K562 (cell line): ENCODE measurements at regions not wholly inside any gene's neighbourhood (a gene's known extent, or its start where the extent isn't known, plus 50 kb on each side); places are given as distances from the start of the nearest gene placed in this dataset.

Experiments used
- ATAC-seq: fragments of 200-7000 bp; cut with Tn5 transposase; 3 replicates; pipeline ENCODE4 v1.9.1; 2020; ENCODE audit warnings: moderate library complexity
- BruUV-seq: library from RNA; stranded (reverse); fragments of 400-500 nt; replicated peaks from 2 replicates; lab custom pipeline; 2021; lab: Mats Ljungman, UMichigan
- CTCF ChIA-PET: fragments of 300-600 bp; formaldehyde crosslinking; extraction: SDS; loops from one replicate; lab custom pipeline; 2021; ENCODE audit warnings: low intra/inter-chr PET ratio; lab: Yijun Ruan, JAX
- POLR2A ChIA-PET: fragments of 300-600, 350-650 bp; sonication (Branson Sonifier 250); formaldehyde crosslinking; extraction: SDS; loops from one replicate; lab custom pipeline; 2021; ENCODE audit warnings: antibody characterized with exemption, inconsistent platforms; lab: Yijun Ruan, JAX
- DNase-seq, 4 experiments: peaks; one replicate each; pipeline versions ENCODE4 v3.0.0 to v3.0.0-alpha.2; 2011 to 2018; ENCODE audit warnings: low spot score in 3 of 4, mixed read lengths in 3 of 4; ENCODE audit errors: extremely low read depth in 1 of 4
- FAIRE-seq: peaks from 2 replicates; lab custom pipeline; 2011; peaks lifted over from hg19 to GRCh38; lab: Jason Lieb, UNC
- H2AFZ ChIP-seq: 2 replicates; pipeline ENCODE4 v1.6.0; 2011; ENCODE audit warnings: low read depth, low read length, control low read depth, inconsistent platforms
- H3K27ac ChIP-seq: fragments of 200-600 bp; 3 replicates; pipeline ENCODE4 v1.8.0; 2011; ENCODE audit warnings: low read depth, mild to moderate bottlenecking, control low read depth, inconsistent platforms, low read length, moderate library complexity, mixed read lengths; ENCODE audit errors: extremely low read depth
- H3K27me3 ChIP-seq, 2 experiments: fragments of 300-600 bp in 1 of 2; 2 replicates in 1 of 2; 3 replicates in 1 of 2; pipeline versions ENCODE4 v1.6.0 to v1.8.0; 2011; ENCODE audit warnings: inconsistent platforms in 2 of 2, low read length in 2 of 2, mild to moderate bottlenecking in 1 of 2, mixed read lengths in 1 of 2, moderate library complexity in 1 of 2; ENCODE audit not compliant: control insufficient read depth in 2 of 2, insufficient read depth in 2 of 2
- H3K36me3 ChIP-seq: fragments of 300-600 bp; 3 replicates; pipeline ENCODE4 v1.8.0; 2011; ENCODE audit warnings: mild to moderate bottlenecking, low read length, inconsistent platforms; ENCODE audit not compliant: control insufficient read depth, insufficient read depth
- H3K4me1 ChIP-seq, 2 experiments: fragments of 200-600 bp in 1 of 2; replicated peaks in 1 of 2; 2 replicates in 1 of 2; 3 replicates in 1 of 2; pipeline versions ENCODE4 v1.5.1 to v1.8.0; 2011; ENCODE audit warnings: inconsistent platforms in 2 of 2, low read length in 2 of 2, mild to moderate bottlenecking in 1 of 2, mixed read lengths in 1 of 2, moderate library complexity in 1 of 2; ENCODE audit not compliant: control insufficient read depth in 2 of 2, insufficient read depth in 2 of 2
- H3K4me2 ChIP-seq: 2 replicates; pipeline ENCODE4 v1.6.1; 2011; ENCODE audit warnings: low read length, control low read depth, inconsistent platforms, mixed read lengths; ENCODE audit not compliant: insufficient read depth
- H3K4me3 ChIP-seq: fragments of 200-600 bp; sonication (generic), shearing (Covaris generic); 2 replicates; pipeline ENCODE4 v1.5.1; 2016; ENCODE audit warnings: control low read depth, inconsistent platforms
- H3K79me2 ChIP-seq: fragments of 200-600 bp; 3 replicates; pipeline ENCODE4 v1.8.0; 2011; ENCODE audit warnings: low read length, inconsistent platforms; ENCODE audit not compliant: control insufficient read depth, insufficient read depth
- H3K9ac ChIP-seq, 2 experiments: 2 replicates each; pipeline versions ENCODE4 v1.6.0 to v1.6.1; 2011; ENCODE audit warnings: low read depth in 2 of 2, low read length in 2 of 2, control low read depth in 1 of 2, inconsistent platforms in 1 of 2, mild to moderate bottlenecking in 1 of 2, mixed read lengths in 1 of 2; ENCODE audit not compliant: insufficient read depth in 1 of 2
- H3K9me1 ChIP-seq: one replicate; pipeline ENCODE4 v1.6.0; 2011; ENCODE audit warnings: inconsistent platforms, mild to moderate bottlenecking, low read length, moderate library complexity; ENCODE audit not compliant: control insufficient read depth, insufficient read depth
- H3K9me3 ChIP-seq: replicated peaks from 2 replicates; pipeline ENCODE4 v1.5.1; 2011; ENCODE audit warnings: low read depth, low read length, inconsistent platforms; ENCODE audit not compliant: control insufficient read depth, insufficient read depth
- H4K20me1 ChIP-seq: replicated peaks from 2 replicates; pipeline ENCODE4 v1.6.1; 2011; ENCODE audit warnings: low read length, inconsistent platforms, mixed read lengths; ENCODE audit not compliant: control insufficient read depth, insufficient read depth
- ATF6 ChIP-seq: sonication (generic); formaldehyde crosslinking; IDR thresholded peaks from 2 replicates; pipeline ENCODE4 v1.4.0; 2020; ENCODE audit warnings: mild to moderate bottlenecking, missing genetic modification reagents
- ATF7 ChIP-seq: fragments of 450-650 bp; IDR thresholded peaks from 2 replicates; pipeline ENCODE4 v1.7.1; 2014; ENCODE audit warnings: mild to moderate bottlenecking, moderate library complexity
- CREBBP ChIP-seq: IDR thresholded peaks from one replicate; pipeline ENCODE4 v1.6.1; 2012; ENCODE audit warnings: low read depth, mild to moderate bottlenecking, control low read depth, inconsistent platforms, low read length
- EWSR1 ChIP-seq: fragments of 450-650 bp; IDR thresholded peaks from 2 replicates; pipeline ENCODE4 v1.6.1; 2018; ENCODE audit warnings: borderline replicate concordance, mild to moderate bottlenecking, low read depth, moderate library complexity; ENCODE audit not compliant: partially characterized antibody
- MAFK ChIP-seq: IDR thresholded peaks from 2 replicates; pipeline ENCODE4 v1.6.1; 2011; ENCODE audit warnings: low read length, improper control_type of control experiment
- MITF ChIP-seq: IDR thresholded peaks from 2 replicates; pipeline ENCODE4 v1.6.1; 2014; ENCODE audit warnings: antibody characterized with exemption
- NFE2L1 ChIP-seq: fragments of 450-650 bp; IDR thresholded peaks from 2 replicates; pipeline ENCODE4 v1.6.1; 2016; ENCODE audit warnings: missing genetic modification characterization, low read depth, mild to moderate bottlenecking, missing compliant biosample characterization, moderate library complexity, borderline replicate concordance
- TARDBP ChIP-seq: fragments of 450-650 bp; IDR thresholded peaks from 2 replicates; pipeline ENCODE4 v1.6.1; 2016
- THRB ChIP-seq: fragments of 450-650 bp; formaldehyde crosslinking; conservative IDR thresholded peaks from 2 replicates; pipeline ENCODE4 v1.4.0; 2022; ENCODE audit warnings: mild to moderate bottlenecking, missing genetic modification characterization
- ZBTB17 ChIP-seq: fragments of 450-650 bp; formaldehyde crosslinking; IDR thresholded peaks from 2 replicates; pipeline ENCODE4 v1.4.0; 2020; ENCODE audit warnings: mild to moderate bottlenecking
- ZFX ChIP-seq: sonication (generic); formaldehyde crosslinking; IDR thresholded peaks from 2 replicates; pipeline ENCODE4 v1.8.0; 2022; ENCODE audit warnings: mild to moderate bottlenecking, missing genetic modification reagents, moderate library complexity
- ZNF518B ChIP-seq: fragments of 250-450 bp; sonication (Bioruptor Pico); IDR thresholded peaks from 2 replicates; pipeline ENCODE4 v1.5.0; 2021; ENCODE audit warnings: mild to moderate bottlenecking, moderate library complexity
- ZNF785 ChIP-seq: fragments of 250-450 bp; sonication (Bioruptor Pico); IDR thresholded peaks from 2 replicates; pipeline ENCODE4 v1.4.0; 2020; ENCODE audit warnings: mild to moderate bottlenecking
- WGBS: fragments of 100-300 bp; shearing (Covaris generic); methylation state at CpG from one replicate; pipeline ENCODE4 v1.1.6; 2016; ENCODE audit warnings: low coverage, mixed read lengths; ENCODE audit not compliant: insufficient coverage; ENCODE audit errors: missing lambda C conversion rate; 5-methylcytosine and 5-hydroxymethylcytosine counted together
- in situ Hi-C: fragments of 300-500 bp; cut with MboI; formaldehyde crosslinking; loops from 4 replicates; pipeline ENCODE4 v1.15.0; 2018; ENCODE audit warnings: inconsistent platforms, mixed read lengths
- intact Hi-C: fragments of 100-400 bp; cut with micrococcal nuclease; formaldehyde crosslinking; loops from 2 replicates; pipeline ENCODE4 v1.14.2; 2022

GRCh38 chr10:130743751-130744271, 567.7 kb downstream of the TCERG1L start:
- no peak overlapping the region for H3K9ac ChIP-seq
- DNase-seq: no peak
- H3K36me3 ChIP-seq: no peaks in the 10 kb centered on the region
- H3K9me1 ChIP-seq: no peaks in the 10 kb centered on the region
- no peak overlapping the region for H3K4me3 ChIP-seq
- no peak for FAIRE-seq
- no peaks in the 10 kb centered on the region for H3K9me3 ChIP-seq
- H3K79me2 ChIP-seq: no peaks in the 10 kb centered on the region
- ChIA-PET CTCF (no interaction called here), POLR2A (no interaction called here)
- in situ Hi-C loops (no loop called here), intact Hi-C loops (no loop called here)
- WGBS: 0% methylated on average over 5 of the region's 10 CpGs
- no peak overlapping the region for H3K27ac ChIP-seq
- H3K4me1 ChIP-seq: no peaks in the 10 kb centered on the region
- no peak for ATAC-seq
- H4K20me1 ChIP-seq: no peaks in the 10 kb centered on the region
- BruUV-seq: no TSS peak
- no peak overlapping the region for H3K4me2 ChIP-seq
- no peak overlapping the region for H2AFZ ChIP-seq
- H3K27me3 ChIP-seq: no peaks in the 10 kb centered on the region; a peak in 1 of 5 replicates
- TF ChIP-seq MITF (no peak), ZFX (no peak), CREBBP (no peak), ATF7 (no peak), NFE2L1 (no peak), ATF6 (CRISPR knock-in tag) (no peak), MAFK (no peak), THRB (CRISPR knock-in tag) (no peak), ZNF518B (CRISPR knock-in tag) (no peak), ZBTB17 (CRISPR knock-in tag) (no peak), ZNF785 (CRISPR knock-in tag) (no peak), TARDBP (no peak), EWSR1 (no peak)
